ENCODE measurements at regions not wholly inside any gene's neighbourhood (a gene's known extent, or its start where the extent isn't known, plus 50 kb on each side); places are given as distances from the start of the nearest gene placed in this dataset.

DNA sequence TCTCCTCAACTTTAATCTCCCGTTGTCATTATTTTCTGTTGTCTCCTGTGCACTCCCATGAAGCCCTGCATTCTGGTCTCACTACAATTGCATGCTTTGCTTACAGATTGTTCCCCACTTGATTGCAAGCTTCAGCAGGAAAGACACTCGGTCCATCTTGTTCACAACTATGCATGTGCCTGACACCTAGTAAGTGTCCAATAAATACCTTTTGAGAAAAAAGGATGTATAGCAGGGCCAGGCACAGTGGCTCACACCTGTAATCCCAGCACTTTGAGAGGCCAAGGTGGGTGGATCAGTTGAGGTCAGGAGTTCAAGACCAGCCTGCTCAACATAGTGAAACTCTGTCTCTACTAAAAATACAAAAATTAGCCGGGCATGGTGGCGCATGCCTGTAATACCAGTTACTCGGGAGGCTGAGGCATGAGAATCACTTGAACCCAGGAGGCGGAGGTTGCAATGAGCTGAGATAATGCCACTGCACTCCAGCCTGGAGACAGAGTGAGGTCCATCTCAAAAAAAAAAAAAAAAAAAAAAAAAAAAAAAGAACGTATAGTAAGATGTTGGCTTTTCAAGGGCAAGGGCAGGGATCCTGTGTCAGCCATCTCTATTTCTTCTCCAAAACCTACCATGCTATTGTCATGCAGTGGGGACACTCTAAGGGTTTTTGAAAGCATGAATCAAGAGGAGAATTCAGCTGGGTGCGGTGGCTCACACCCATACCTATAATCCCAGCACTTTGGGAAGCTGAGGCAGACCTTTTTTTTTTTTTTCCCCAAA, 338.3 kb downstream of the MYCN start:
- DNase-seq (ENCODE audit: low read depth in 2 of 2), result no peak

DNA sequence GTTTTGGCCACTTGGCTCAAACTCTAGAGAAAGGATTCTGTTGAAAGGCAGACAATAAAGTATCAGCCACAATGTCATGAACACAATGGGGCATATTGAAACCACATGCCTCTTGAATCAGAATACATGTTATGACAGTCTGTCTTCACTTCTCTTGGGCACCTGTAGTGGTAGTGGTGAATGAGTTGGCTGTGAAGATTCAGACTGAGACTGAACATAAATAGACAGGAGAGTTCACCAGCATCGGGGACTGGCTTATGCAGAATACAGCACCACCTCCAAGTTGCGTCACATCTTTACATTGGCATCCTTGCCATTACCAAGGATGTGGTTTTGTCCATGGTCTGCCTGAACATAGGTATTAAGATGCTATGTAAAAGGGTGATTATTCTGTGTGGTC, 336.8 kb downstream of the MYCN start:
- no peak for DNase-seq (ENCODE audit: low read depth in 2 of 2)

DNA sequence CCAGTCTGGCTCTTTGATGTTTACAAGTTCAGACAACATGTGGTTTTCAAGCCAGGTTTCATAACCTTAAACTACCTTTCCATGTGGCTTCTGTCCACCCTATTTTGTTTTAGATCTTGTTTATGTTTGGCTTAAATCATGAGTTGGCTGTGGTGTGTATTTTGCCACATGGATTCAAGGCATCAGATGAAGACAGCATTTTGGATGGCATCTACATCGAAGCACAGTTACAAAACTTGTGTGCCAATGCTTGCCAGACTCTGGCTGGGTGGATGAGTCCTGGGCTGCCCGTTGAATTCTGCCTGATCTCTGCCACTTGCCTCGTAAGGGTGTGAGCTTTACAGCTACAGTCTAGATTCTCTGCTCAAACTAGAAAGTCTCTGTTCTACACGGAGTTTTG, 335.3 kb downstream of the MYCN start:
- DNase-seq (ENCODE audit: low read depth in 2 of 2), result no peak

GRCh38 chr2:16275131-16275530, 334.8 kb downstream of the MYCN start:
- no peak for DNase-seq (ENCODE audit: low read depth in 2 of 2)

- DNase-seq (ENCODE audit: low read depth in 2 of 2), result no peak
Measured at GRCh38 chr2:16273111-16273510, 332.8 kb downstream of the MYCN start.

DNA sequence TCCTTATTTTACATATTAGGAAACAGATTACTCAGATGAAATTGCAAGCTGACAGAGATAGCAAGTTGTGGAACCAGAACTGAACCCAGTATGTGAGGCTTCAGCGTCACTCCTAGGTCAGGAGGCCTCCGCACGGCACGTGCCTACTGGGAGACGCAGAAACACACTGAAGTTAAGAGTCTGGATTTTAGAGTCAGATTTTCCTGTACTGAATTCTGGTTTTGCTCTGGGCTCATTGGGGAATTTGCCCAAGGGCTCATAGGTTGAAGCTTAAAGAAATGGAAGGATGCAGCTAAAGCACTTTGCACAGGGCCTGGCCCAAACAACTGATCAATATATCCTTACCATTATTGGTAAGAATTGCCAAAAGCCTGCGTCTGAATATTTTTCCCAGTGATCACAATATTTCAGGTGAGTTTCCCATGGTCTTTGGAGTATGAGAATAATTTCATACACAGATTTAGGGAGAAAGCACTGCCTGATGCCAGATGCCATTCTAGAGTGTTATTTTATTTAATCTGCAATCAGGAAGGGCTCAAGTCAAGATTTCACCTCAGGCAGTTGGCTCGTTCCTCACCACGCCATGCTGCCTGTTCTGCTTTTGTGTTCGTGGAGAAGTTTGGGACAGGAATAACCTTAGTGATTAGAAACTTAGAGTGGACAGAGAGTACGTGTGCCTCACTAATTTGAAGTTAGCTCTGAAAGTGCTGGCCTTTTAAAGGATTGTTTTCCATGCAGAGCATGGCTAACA, 331.9 kb downstream of the MYCN start:
- no peak for DNase-seq (ENCODE audit: low read depth in 2 of 2)

DNA sequence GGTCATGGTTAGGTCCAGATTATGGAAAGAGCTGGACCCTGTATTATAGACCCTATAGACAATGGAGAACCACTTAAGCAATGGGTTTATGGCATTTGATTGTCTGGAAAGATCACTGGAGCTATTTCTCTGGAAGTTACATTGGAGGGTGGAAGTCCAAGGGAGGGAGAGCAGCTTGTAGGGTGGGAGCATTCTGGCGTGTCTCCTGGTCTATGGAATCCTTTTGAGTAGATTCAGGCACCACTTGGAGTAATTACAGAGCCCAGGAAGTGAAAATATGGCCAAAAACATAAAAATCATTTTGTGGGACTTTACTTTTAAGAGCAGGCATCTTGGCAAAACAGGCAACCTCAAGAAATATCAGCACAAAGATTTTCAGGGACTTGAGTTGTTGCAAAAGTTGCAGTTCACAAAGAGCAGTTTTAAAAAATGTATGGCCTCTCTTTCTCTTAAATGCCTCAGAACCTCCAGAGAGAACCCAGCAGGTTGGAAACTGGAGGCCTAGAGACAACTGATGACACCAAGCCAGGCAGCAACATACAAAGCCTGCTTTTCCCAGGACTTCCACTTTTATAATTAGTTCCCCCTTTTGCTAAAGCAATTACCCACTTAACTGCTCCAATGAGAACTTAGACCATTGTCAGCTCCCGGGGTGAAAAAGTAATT, 331.0 kb downstream of the MYCN start:
- no peak for DNase-seq (ENCODE audit: low read depth in 2 of 2)

DNA sequence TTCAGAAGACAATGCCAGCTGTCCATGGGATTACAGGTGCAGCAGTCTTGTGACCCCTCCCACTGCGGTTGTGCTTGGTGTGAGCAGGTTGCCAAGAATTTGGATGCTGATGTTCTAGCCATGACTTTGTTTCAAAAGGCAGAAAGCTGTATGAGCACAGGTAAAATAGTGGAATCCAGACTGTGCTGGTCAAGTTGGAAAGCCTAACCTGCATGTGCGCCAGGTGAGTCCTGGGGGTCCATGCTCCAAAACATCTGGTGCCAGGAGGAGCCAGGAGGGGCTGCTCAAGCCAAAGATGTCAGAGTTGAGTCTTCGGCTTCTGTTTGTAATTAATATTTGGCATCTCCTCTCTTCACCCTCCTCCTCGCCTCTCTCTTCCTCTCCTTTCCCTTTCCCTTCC, 330.1 kb downstream of the MYCN start:
- DNase-seq (ENCODE audit: low read depth in 2 of 2), result no peak

- no peak for DNase-seq (ENCODE audit: low read depth in 2 of 2)
Measured at GRCh38 chr2:16268301-16269000, 328.1 kb downstream of the MYCN start.

GRCh38 chr2:16266571-16266970, 326.2 kb downstream of the MYCN start:
- no peak for DNase-seq (ENCODE audit: low read depth in 2 of 2)

- DNase-seq (ENCODE audit: low read depth in 2 of 2), result no peak
Measured at GRCh38 chr2:16264931-16265540, 324.7 kb downstream of the MYCN start.

GRCh38 chr2:16264491-16264890, 324.1 kb downstream of the MYCN start:
- DNase-seq (ENCODE audit: low read depth in 2 of 2), result no peak

DNA sequence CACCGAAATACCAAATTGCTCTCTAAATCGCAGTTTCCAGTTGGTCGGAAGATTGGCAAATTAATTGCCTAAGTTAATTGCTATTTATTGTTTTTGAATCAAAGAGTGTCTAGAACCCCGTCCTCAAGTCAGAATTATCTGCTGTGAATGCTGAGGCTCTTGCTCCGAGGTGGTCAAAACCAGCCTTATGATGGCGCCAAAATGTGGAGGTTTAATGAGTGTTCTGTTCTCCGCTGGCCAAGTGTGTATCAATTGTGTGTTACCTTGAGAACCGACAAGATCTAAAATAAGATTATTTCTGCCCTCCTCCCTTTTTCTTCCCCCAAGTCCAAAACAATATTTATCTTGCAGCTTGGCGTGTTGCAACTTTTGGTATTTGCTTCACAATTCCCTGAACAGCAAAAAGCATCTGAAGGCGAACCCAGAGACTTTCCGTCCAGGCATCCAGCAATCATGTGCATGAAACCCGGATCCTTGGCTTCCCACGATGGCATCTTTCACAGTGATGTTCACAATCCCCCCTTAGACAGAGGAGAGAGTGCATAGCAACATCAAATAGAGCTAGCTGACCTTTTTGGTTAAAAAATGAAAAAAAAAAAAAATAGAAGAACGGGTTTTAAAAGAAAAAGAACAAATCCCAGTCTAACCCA, 323.0 kb downstream of the MYCN start:
- no peak for DNase-seq (ENCODE audit: low read depth in 2 of 2)

- DNase-seq (ENCODE audit: low read depth in 2 of 2), result no peak
Measured at GRCh38 chr2:16262526-16263178, 322.3 kb downstream of the MYCN start.

DNA sequence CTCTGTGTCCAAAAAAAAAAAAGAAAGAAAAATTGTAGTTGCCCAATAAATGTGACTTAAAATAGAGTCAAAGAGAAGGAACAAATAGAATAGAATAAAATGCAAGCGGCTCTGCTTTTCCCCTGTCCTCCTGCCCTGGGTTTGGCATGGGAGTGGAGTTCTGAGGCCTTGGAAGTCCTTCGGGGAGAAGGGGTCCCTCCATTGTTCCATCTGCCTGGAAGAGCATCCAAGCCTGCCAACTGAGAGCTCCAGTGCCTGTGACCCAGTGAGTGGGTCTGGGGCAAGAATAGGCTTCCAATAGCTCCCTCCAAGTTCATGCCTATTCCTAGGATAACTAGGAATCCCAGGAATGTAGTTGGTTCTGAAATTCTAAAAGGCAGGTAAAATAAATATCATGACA, 321.4 kb downstream of the MYCN start:
- DNase-seq (ENCODE audit: low read depth in 2 of 2), result no peak

DNA sequence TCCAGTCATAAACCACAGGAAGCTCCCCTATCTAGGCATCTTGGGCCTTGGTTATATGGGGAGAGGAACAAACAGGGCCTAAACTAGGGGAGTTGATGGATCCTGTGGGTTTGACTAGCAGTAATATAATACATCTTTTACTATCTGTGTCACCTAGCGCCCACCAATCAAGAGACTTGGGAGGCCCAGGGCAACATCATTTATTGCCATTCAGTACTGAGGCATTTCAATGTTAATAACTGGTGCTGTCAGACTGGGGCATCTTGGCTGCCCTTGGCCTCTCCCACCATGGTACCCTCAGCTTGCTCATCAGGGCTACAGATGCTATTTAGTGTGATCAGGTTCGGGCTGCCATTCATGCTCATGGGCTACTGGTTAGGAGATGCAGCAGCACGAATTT, 320.7 kb downstream of the MYCN start:
- DNase-seq (ENCODE audit: low read depth in 2 of 2), result no peak

GRCh38 chr2:16260041-16260830, 319.9 kb downstream of the MYCN start:
- DNase-seq (ENCODE audit: low read depth in 2 of 2), result no peak

GRCh38 chr2:16259010-16259409, 318.7 kb downstream of the MYCN start:
- no peak for DNase-seq (ENCODE audit: low read depth in 2 of 2)

GRCh38 chr2:16258350-16258749, 318.0 kb downstream of the MYCN start:
- DNase-seq (ENCODE audit: low read depth in 2 of 2), result no peak

Data from stimulated activated CD4-positive, alpha-beta T cell treated with anti-CD3 and anti-CD28 coated beads, Interleukin-12 subunit alpha, Interleukin-12 subunit beta, amount 100 ng/mL, for 24 hours (primary cell).